H9 (cell line): ENCODE measurements at regions not wholly inside any gene's neighbourhood (a gene's known extent, or its start where the extent isn't known, plus 50 kb on each side); places are given as distances from the start of the nearest gene placed in this dataset.

Source experiments
- DNase-seq: peaks from one replicate; pipeline ENCODE4 v3.0.0-alpha.2; 2017
- H2AFZ ChIP-seq: one replicate; pipeline ENCODE4 v1.6.1; 2013; ENCODE audit warnings: mild to moderate bottlenecking, low read length, control low read depth, moderate library complexity
- H2AK5ac ChIP-seq: 2 replicates; pipeline ENCODE4 v1.6.1; 2013; ENCODE audit warnings: low read length, control low read depth, mixed read lengths; ENCODE audit not compliant: insufficient read length
- H2BK120ac ChIP-seq: one replicate; pipeline ENCODE4 v1.6.1; 2013; ENCODE audit warnings: low read depth, mild to moderate bottlenecking, low read length, control low read depth, inconsistent platforms; ENCODE audit not compliant: poor library complexity, severe bottlenecking
- H2BK12ac ChIP-seq: 2 replicates; pipeline ENCODE4 v1.6.1; 2013; ENCODE audit warnings: low read length, control low read depth, mixed read lengths, low read depth; ENCODE audit not compliant: insufficient read length
- H2BK15ac ChIP-seq: 2 replicates; pipeline ENCODE4 v1.6.1; 2013; ENCODE audit warnings: low read depth, low read length, control low read depth
- H2BK20ac ChIP-seq: one replicate; pipeline ENCODE4 v1.6.1; 2013; ENCODE audit warnings: low read depth, mild to moderate bottlenecking, low read length, control low read depth, inconsistent platforms; ENCODE audit not compliant: poor library complexity, severe bottlenecking
- H2BK5ac ChIP-seq: 2 replicates; pipeline ENCODE4 v1.6.1; 2013; ENCODE audit warnings: low read length, control low read depth, mixed read lengths; ENCODE audit not compliant: insufficient read length
- H3K14ac ChIP-seq: 2 replicates; pipeline ENCODE4 v1.6.1; 2013; ENCODE audit warnings: low read length, control low read depth; ENCODE audit not compliant: insufficient read depth
- H3K18ac ChIP-seq: 2 replicates; pipeline ENCODE4 v1.6.1; 2013; ENCODE audit warnings: low read depth, mild to moderate bottlenecking, mixed read lengths, low read length, control low read depth; ENCODE audit not compliant: insufficient read length
- H3K23ac ChIP-seq: 2 replicates; pipeline ENCODE4 v1.6.1; 2013; ENCODE audit warnings: low read length, control low read depth, mixed read lengths, low read depth; ENCODE audit not compliant: insufficient read length
- H3K23me2 ChIP-seq: 2 replicates; pipeline ENCODE4 v1.6.1; 2013; ENCODE audit warnings: low read depth, mild to moderate bottlenecking, mixed read lengths, low read length, control low read depth; ENCODE audit not compliant: insufficient read length, poor library complexity, severe bottlenecking
- H3K27ac ChIP-seq: 2 replicates; pipeline ENCODE4 v1.5.1; 2013; ENCODE audit warnings: low read length, control low read depth, mixed read lengths, low read depth; ENCODE audit not compliant: insufficient read length
- H3K27me3 ChIP-seq: 2 replicates; pipeline ENCODE4 v1.6.1; 2013; ENCODE audit warnings: low read length, control low read depth, inconsistent platforms; ENCODE audit not compliant: insufficient read depth
- H3K4ac ChIP-seq: 2 replicates; pipeline ENCODE4 v1.6.1; 2013; ENCODE audit warnings: low read depth, mild to moderate bottlenecking, control low read depth, inconsistent platforms, low read length, moderate library complexity
- H3K4me1 ChIP-seq: 2 replicates; pipeline ENCODE4 v1.6.1; 2013; ENCODE audit warnings: low read length, control low read depth, inconsistent platforms; ENCODE audit not compliant: insufficient read depth
- H3K4me2 ChIP-seq: 2 replicates; pipeline ENCODE4 v1.6.1; 2013; ENCODE audit warnings: low read length, control low read depth, mixed read lengths; ENCODE audit not compliant: insufficient read length, insufficient read depth
- H3K56ac ChIP-seq: 2 replicates; pipeline ENCODE4 v1.6.1; 2013; ENCODE audit warnings: low read depth, mild to moderate bottlenecking, mixed read lengths, low read length, control low read depth; ENCODE audit not compliant: insufficient read length
- H3K79me1 ChIP-seq: 2 replicates; pipeline ENCODE4 v1.6.1; 2013; ENCODE audit warnings: low read depth, mild to moderate bottlenecking, moderate library complexity, low read length, control low read depth, inconsistent platforms; ENCODE audit not compliant: insufficient read depth, poor library complexity, severe bottlenecking
- H3K79me2 ChIP-seq: 2 replicates; pipeline ENCODE4 v1.6.1; 2013; ENCODE audit warnings: low read length, control low read depth, inconsistent platforms; ENCODE audit not compliant: insufficient read depth
- H3K9ac ChIP-seq: 2 replicates; pipeline ENCODE4 v1.6.1; 2013; ENCODE audit warnings: low read length, control low read depth, mixed read lengths; ENCODE audit not compliant: insufficient read length; ENCODE audit errors: extremely low read depth
- H3K9me3 ChIP-seq: one replicate; pipeline ENCODE4 v1.6.1; 2013; ENCODE audit warnings: low read depth, low read length, inconsistent platforms; ENCODE audit not compliant: control insufficient read depth
- H3T11ph ChIP-seq: one replicate; pipeline ENCODE4 v1.6.1; 2013; ENCODE audit warnings: mild to moderate bottlenecking, low read length, control low read depth, inconsistent platforms
- H4K20me1 ChIP-seq: one replicate; pipeline ENCODE4 v1.6.1; 2013; ENCODE audit not compliant: control insufficient read depth, insufficient read length, insufficient read depth
- H4K5ac ChIP-seq: 2 replicates; pipeline ENCODE4 v1.6.1; 2013; ENCODE audit warnings: low read depth, mild to moderate bottlenecking, mixed read lengths, low read length, control low read depth; ENCODE audit not compliant: insufficient read length
- H4K8ac ChIP-seq: replicated peaks from 2 replicates; pipeline ENCODE4 v1.6.1; 2013; ENCODE audit warnings: low read length, control low read depth, mixed read lengths, low read depth; ENCODE audit not compliant: insufficient read length
- H4K91ac ChIP-seq: 2 replicates; pipeline ENCODE4 v1.6.1; 2013; ENCODE audit warnings: low read depth, mild to moderate bottlenecking, moderate library complexity, mixed read lengths, low read length, control low read depth; ENCODE audit not compliant: insufficient read length
- H3K27ac Mint-ChIP-seq, 3 experiments: 2 replicates in 2 of 3; 3 replicates in 1 of 3; pipeline ENCODE4 v1.8.0; 2020 to 2021; ENCODE audit warnings: mixed read lengths in 3 of 3, mild to moderate bottlenecking in 1 of 3, moderate library complexity in 1 of 3
- H3K27me3 Mint-ChIP-seq: 2 replicates; pipeline ENCODE4 v1.8.0; 2021; ENCODE audit warnings: low read depth, mild to moderate bottlenecking, moderate library complexity, mixed read lengths
- H3K36me3 Mint-ChIP-seq, 3 experiments: 2 replicates in 2 of 3; 3 replicates in 1 of 3; pipeline ENCODE4 v1.8.0; 2020 to 2021; ENCODE audit warnings: low read depth in 3 of 3, mixed read lengths in 3 of 3; ENCODE audit not compliant: insufficient read depth in 1 of 3
- H3K4me1 Mint-ChIP-seq, 2 experiments: 2 replicates each; pipeline ENCODE4 v1.8.0; 2020; ENCODE audit warnings: mixed read lengths in 2 of 2
- H3K4me3 Mint-ChIP-seq, 2 experiments: 2 replicates in 1 of 2; 3 replicates in 1 of 2; pipeline ENCODE4 v1.8.0; 2020 to 2021; ENCODE audit warnings: mild to moderate bottlenecking in 2 of 2, mixed read lengths in 2 of 2, moderate library complexity in 1 of 2
- H3K9me3 Mint-ChIP-seq, 2 experiments: 2 replicates in 1 of 2; 3 replicates in 1 of 2; pipeline ENCODE4 v1.8.0; 2020; ENCODE audit warnings: mild to moderate bottlenecking in 2 of 2, mixed read lengths in 2 of 2, moderate library complexity in 1 of 2
- TF ChIP-seq, protein P1 (sequence below): fragments of 200-600 bp; sonication (generic); conservative IDR thresholded peaks from 3 replicates; pipeline ENCODE4 v1.8.0; 2021; ENCODE audit warnings: antibody characterized with exemption, mild to moderate bottlenecking

DNA sequence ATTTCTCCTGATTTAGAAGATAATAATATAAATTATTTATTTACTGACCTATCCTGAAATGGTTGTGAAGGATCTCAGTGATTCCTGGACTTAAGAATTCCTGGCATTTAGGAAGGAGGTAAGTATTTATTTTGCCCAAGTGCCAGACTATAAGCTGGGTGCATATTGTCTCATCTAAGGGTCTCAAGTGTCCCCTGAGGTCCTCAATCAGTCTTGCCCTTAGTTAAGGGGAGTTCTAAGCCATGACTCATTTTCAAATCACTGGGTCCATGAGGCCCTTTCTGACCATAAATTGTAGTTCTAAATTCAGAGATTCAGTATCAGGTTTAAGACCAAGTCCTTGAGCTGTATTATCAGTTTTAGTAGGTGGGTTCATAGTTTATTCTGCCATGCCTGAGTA is 251.6 kb upstream of the MEOX2 start:
- DNase-seq, result no peak
- Histone ChIP-seq H3K14ac (no peak overlapping the region), H2BK15ac (no peak overlapping the region), H3K4me2 (no peak overlapping the region), H2BK120ac (no peak overlapping the region), H3K79me2 (no peaks in the 10 kb centered on the region), H3K23me2 (no peaks in the 10 kb centered on the region), H2BK12ac (no peak overlapping the region), H4K20me1 (no peaks in the 10 kb centered on the region), H4K91ac (no peak overlapping the region), H3K9ac (no peak overlapping the region), H2AFZ (no peak overlapping the region), H3K4ac (no peak overlapping the region), H3K18ac (no peak overlapping the region), H3K56ac (no peak overlapping the region), H2AK5ac (no peak overlapping the region), H3K9me3 (no peaks in the 10 kb centered on the region), H4K8ac (no peak overlapping the region), H3T11ph (no peak overlapping the region), H2BK20ac (no peak overlapping the region), H3K27me3 (no peaks in the 10 kb centered on the region; the same call in 1 of the 2 replicates), H3K27ac (no peak overlapping the region), H3K79me1 (no peaks in the 10 kb centered on the region), H3K23ac (no peak overlapping the region), H4K5ac (no peak overlapping the region), H3K4me1 (no peaks in the 10 kb centered on the region), H2BK5ac (no peak overlapping the region)
- Mint-ChIP-seq H3K27ac (no peak overlapping the region), H3K4me3 (no peak overlapping the region), H3K27me3 (peaks cover 3% of the 10 kb centered on the region), H3K9me3 (peaks cover 0 to 2% of the 10 kb centered on the region in 2 experiments; a peak in 2 of 5 replicates), H3K4me1 (peaks cover 8 to 13% of the 10 kb centered on the region in 2 experiments), H3K36me3 (0 out of 7 replicates have a peak, but pooled peaks cover 0 to 4% (median 0%) of the 10 kb centered on the region in 3 experiments)
- TF ChIP-seq, protein P1, sequence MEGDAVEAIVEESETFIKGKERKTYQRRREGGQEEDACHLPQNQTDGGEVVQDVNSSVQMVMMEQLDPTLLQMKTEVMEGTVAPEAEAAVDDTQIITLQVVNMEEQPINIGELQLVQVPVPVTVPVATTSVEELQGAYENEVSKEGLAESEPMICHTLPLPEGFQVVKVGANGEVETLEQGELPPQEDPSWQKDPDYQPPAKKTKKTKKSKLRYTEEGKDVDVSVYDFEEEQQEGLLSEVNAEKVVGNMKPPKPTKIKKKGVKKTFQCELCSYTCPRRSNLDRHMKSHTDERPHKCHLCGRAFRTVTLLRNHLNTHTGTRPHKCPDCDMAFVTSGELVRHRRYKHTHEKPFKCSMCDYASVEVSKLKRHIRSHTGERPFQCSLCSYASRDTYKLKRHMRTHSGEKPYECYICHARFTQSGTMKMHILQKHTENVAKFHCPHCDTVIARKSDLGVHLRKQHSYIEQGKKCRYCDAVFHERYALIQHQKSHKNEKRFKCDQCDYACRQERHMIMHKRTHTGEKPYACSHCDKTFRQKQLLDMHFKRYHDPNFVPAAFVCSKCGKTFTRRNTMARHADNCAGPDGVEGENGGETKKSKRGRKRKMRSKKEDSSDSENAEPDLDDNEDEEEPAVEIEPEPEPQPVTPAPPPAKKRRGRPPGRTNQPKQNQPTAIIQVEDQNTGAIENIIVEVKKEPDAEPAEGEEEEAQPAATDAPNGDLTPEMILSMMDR, result no peak
